ENCODE measurements at regions not wholly inside any gene's neighbourhood (a gene's known extent, or its start where the extent isn't known, plus 50 kb on each side); places are given as distances from the start of the nearest gene placed in this dataset.

DNA sequence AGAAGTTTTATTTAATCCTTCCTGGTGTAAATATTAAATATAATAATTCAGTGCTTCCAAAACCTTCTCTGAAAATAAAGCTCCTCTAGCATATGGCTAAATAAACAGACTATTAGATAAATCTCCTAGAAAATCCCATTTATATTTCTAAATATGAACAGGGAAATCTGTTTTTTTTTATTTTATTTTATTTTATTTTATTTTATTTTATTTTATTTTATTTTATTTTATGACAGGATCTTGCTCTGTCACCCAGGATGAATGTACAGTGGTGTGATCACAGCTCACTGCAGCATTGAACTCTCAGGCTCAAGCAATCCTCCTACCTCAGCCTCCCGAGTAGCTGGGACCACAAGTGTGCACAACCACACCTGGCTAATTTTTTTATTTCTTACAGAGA, 673.5 kb downstream of the IRS1 start:
- Histone ChIP-seq H3K27ac (ENCODE audit: extremely low read depth, low read depth, low read length) (no peak overlapping the region), H3K4me1 (ENCODE audit: control insufficient read depth, insufficient read depth, low read length) (no peaks in the 10 kb centered on the region), H3K9me3 (ENCODE audit: control insufficient read depth, insufficient read depth, low read depth, low read length) (no peaks in the 10 kb centered on the region), H3K4me3 (ENCODE audit: low read depth, low read length) (no peak overlapping the region), H3K36me3 (ENCODE audit: control insufficient read depth in 2 of 2, insufficient read depth in 1 of 2, low read length in 2 of 2) (no peaks in the 10 kb centered on the region)
- ChIA-PET POLR2A (interaction anchor here (1.2 kb wide), 1 partner anchor 95 kb away, joined by 3 read pairs; no protein-coding TSS in a partner anchor), CTCF (no interaction called here)
- TF ChIP-seq ZSCAN23 (tag by site-specific recombination; IDR thresholded peaks at IDR 0.05) (no peak), ZNF19 (tag by site-specific recombination; IDR thresholded peaks at IDR 0.05; ENCODE audit: low read depth) (no peak), TRIM28 (IDR thresholded peaks at IDR 0.05; ENCODE audit: borderline replicate concordance, low read length) (no peak), ZNF518A (tag by site-specific recombination; conservative IDR thresholded peaks at IDR 0.05; ENCODE audit: low read depth) (no peak), ZNF2 (tag by site-specific recombination; IDR thresholded peaks at IDR 0.05) (no peak), WT1 (tag by site-specific recombination; IDR thresholded peaks at IDR 0.05) (no peak), ZBTB6 (tag by site-specific recombination; IDR thresholded peaks at IDR 0.05) (no peak), ZNF629 (tag by site-specific recombination; IDR thresholded peaks at IDR 0.05) (no peak), ZNF174 (tag by site-specific recombination; IDR thresholded peaks at IDR 0.05) (no peak), GLI2 (tag by site-specific recombination; IDR thresholded peaks at IDR 0.05; ENCODE audit: borderline replicate concordance, low read depth) (no peak), ZNF610 (tag by site-specific recombination; IDR thresholded peaks at IDR 0.05; ENCODE audit: borderline replicate concordance) (no peak)

DNA sequence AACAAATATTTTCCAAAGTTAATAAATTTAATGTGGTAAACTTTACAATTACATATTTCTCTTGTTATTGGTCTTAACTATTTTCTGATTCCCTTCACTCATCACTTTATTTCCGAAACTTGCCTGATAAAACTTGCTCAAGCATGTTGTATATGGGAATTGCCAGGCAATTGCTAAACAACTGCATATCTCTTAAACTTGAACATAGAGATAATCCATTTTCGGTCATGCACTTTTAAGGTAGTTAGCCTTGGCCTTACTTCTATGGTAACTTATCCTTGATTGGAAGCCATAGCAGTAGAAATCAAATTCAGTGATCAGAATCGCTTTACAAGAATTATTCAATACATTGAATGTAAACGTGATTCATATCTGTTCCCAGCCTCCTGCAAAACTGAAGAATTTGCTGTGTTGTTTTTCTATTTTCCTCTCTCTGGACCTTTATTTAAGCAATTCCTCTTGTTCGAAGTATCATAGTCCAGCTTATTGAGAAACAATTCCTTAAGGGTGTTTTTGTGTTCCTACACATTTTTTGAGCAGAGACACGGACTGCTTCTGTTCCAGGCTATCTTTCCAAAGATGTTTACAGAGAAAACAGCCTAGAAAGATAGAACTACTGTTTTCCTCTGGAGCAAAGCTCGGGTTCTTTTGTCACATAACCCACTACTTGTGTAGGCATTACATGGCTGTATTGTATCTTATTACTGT, 674.3 kb downstream of the IRS1 start:
- TF ChIP-seq TRIM28 (IDR thresholded peaks at IDR 0.05; ENCODE audit: borderline replicate concordance, low read length) = no peak
- no peak overlapping the region for H3K27ac ChIP-seq (ENCODE audit: extremely low read depth, low read depth, low read length)
- H3K36me3 ChIP-seq (ENCODE audit: control insufficient read depth in 2 of 2, insufficient read depth in 1 of 2, low read length in 2 of 2) = no peaks in the 10 kb centered on the region
- no peaks in the 10 kb centered on the region for H3K4me1 ChIP-seq (ENCODE audit: control insufficient read depth, insufficient read depth, low read length)
- H3K4me3 ChIP-seq (ENCODE audit: low read depth, low read length) = no peak overlapping the region
- POLR2A ChIA-PET = interaction anchor here (1.2 kb wide), 1 partner anchor 94 kb away, joined by 3 read pairs; no protein-coding TSS in a partner anchor
- no peaks in the 10 kb centered on the region for H3K9me3 ChIP-seq (ENCODE audit: control insufficient read depth, insufficient read depth, low read depth, low read length)
- CTCF ChIA-PET = no interaction called here

DNA sequence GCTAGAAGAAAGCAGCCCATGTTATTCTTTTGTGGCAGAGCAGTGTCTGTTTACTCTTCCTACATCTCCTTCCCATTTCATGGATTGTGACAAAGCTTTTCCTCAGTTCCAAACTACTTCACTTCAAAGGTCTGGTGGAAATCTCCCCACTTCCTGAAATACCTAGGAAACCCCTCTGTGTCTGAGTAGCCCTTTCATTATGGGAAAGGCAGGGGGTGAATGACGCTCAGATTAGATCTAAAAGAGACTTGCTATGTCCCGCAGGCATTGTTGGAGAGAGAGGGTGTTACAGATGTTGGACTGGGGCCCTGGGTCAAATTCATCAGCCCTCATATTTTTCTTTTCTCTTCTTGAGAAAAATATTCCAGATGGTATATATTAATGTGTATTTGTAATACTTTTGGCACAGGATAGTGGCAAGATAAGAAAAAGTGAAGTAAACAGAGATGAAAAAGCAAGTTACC, 675.0 kb downstream of the IRS1 start:
- Histone ChIP-seq H3K27ac (ENCODE audit: extremely low read depth, low read depth, low read length) (no peak overlapping the region), H3K36me3 (ENCODE audit: control insufficient read depth in 2 of 2, insufficient read depth in 1 of 2, low read length in 2 of 2) (no peaks in the 10 kb centered on the region), H3K9me3 (ENCODE audit: control insufficient read depth, insufficient read depth, low read depth, low read length) (no peaks in the 10 kb centered on the region), H3K4me1 (ENCODE audit: control insufficient read depth, insufficient read depth, low read length) (no peaks in the 10 kb centered on the region), H3K4me3 (ENCODE audit: low read depth, low read length) (no peak overlapping the region)
- POLR2A ChIA-PET = no interaction called here
- CTCF ChIA-PET = no interaction called here
- TF ChIP-seq GLIS2 (tag by site-specific recombination; IDR thresholded peaks at IDR 0.05) = no peak
- TF ChIP-seq, protein P1, sequence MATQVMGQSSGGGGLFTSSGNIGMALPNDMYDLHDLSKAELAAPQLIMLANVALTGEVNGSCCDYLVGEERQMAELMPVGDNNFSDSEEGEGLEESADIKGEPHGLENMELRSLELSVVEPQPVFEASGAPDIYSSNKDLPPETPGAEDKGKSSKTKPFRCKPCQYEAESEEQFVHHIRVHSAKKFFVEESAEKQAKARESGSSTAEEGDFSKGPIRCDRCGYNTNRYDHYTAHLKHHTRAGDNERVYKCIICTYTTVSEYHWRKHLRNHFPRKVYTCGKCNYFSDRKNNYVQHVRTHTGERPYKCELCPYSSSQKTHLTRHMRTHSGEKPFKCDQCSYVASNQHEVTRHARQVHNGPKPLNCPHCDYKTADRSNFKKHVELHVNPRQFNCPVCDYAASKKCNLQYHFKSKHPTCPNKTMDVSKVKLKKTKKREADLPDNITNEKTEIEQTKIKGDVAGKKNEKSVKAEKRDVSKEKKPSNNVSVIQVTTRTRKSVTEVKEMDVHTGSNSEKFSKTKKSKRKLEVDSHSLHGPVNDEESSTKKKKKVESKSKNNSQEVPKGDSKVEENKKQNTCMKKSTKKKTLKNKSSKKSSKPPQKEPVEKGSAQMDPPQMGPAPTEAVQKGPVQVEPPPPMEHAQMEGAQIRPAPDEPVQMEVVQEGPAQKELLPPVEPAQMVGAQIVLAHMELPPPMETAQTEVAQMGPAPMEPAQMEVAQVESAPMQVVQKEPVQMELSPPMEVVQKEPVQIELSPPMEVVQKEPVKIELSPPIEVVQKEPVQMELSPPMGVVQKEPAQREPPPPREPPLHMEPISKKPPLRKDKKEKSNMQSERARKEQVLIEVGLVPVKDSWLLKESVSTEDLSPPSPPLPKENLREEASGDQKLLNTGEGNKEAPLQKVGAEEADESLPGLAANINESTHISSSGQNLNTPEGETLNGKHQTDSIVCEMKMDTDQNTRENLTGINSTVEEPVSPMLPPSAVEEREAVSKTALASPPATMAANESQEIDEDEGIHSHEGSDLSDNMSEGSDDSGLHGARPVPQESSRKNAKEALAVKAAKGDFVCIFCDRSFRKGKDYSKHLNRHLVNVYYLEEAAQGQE (tag by site-specific recombination; IDR thresholded peaks at IDR 0.05) = no peak
- no peak for TF ChIP-seq ZNF555 (tag by site-specific recombination; conservative IDR thresholded peaks at IDR 0.05)
- TF ChIP-seq CTCF (tag by site-specific recombination; IDR thresholded peaks at IDR 0.05) = no peak
- TF ChIP-seq ZNF561 (tag by site-specific recombination; IDR thresholded peaks at IDR 0.05; ENCODE audit: borderline replicate concordance) = no peak
- TF ChIP-seq YY1 (tag by site-specific recombination; IDR thresholded peaks at IDR 0.05) = no peak
- no peak for TF ChIP-seq ZNF544 (tag by site-specific recombination; IDR thresholded peaks at IDR 0.05)
- no peak for TF ChIP-seq ZNF211 (tag by site-specific recombination; IDR thresholded peaks at IDR 0.05; ENCODE audit: low read depth)
